OCI-LY3 (cell line): ENCODE measurements at regions not wholly inside any gene's neighbourhood (a gene's known extent, or its start where the extent isn't known, plus 50 kb on each side); places are given as distances from the start of the nearest gene placed in this dataset.
"Not testable (repeated sequence)": the region's sequence is repeated elsewhere in the genome, so short reads cannot be mapped to it uniquely, and the experiment has no call there.

Experiments used
- CTCF ChIP-seq: fragments of 200-600, 300-600 bp; sonication (generic); IDR thresholded peaks from 2 replicates; pipeline ENCODE4 v1.5.1; 2014; ENCODE audit warnings: antibody characterized with exemption, low read length, low read depth
- EZH2phosphoT487 ChIP-seq: fragments of 200-600 bp; shearing (Covaris generic); IDR thresholded peaks from 2 replicates; pipeline ENCODE4 v1.6.1; 2018; ENCODE audit warnings: antibody characterized with exemption, mixed run types, low read depth

GRCh38 chr2:87432711-87433453, 315.0 kb upstream of the PLGLB2 start:
- not testable (repeated sequence) for TF ChIP-seq CTCF, EZH2phosphoT487
